SU-DHL-6 (cell line): ENCODE measurements at regions not wholly inside any gene's neighbourhood (a gene's known extent, or its start where the extent isn't known, plus 50 kb on each side); places are given as distances from the start of the nearest gene placed in this dataset.

Source experiments
- H2AFZ ChIP-seq: fragments of 200-600 bp; sonication (generic); 2 replicates; pipeline ENCODE4 v1.6.1; 2014; ENCODE audit warnings: low read depth, mild to moderate bottlenecking, moderate library complexity, mixed read lengths, antibody characterized with exemption, low read length; ENCODE audit not compliant: severe bottlenecking
- H3F3A ChIP-seq: fragments of 200-600 bp; shearing (Covaris generic); 2 replicates; pipeline ENCODE4 v1.6.0; 2016; ENCODE audit warnings: antibody characterized with exemption, mild to moderate bottlenecking; ENCODE audit not compliant: insufficient read depth
- H3K27ac ChIP-seq: fragments of 200-600 bp; sonication (generic); 2 replicates; pipeline ENCODE4 v1.5.1; 2016; ENCODE audit warnings: low read depth, mild to moderate bottlenecking, low read length, moderate library complexity, mixed read lengths
- H3K27me3 ChIP-seq: fragments of 200-600 bp; sonication (generic), shearing (Covaris generic); 2 replicates; pipeline ENCODE4 v1.6.0; 2014; ENCODE audit warnings: mild to moderate bottlenecking, low read length
- H3K36me3 ChIP-seq: fragments of 200-600 bp; sonication (generic); 2 replicates; pipeline ENCODE4 v1.6.1; 2014; ENCODE audit warnings: mild to moderate bottlenecking, low read length, mixed read lengths
- H3K4me2 ChIP-seq: fragments of 300-600, 200-600 bp; shearing (Covaris generic), sonication (generic); 2 replicates; pipeline ENCODE4 v1.6.0; 2014; ENCODE audit warnings: low read length, low read depth, mild to moderate bottlenecking; ENCODE audit not compliant: poor library complexity, severe bottlenecking
- H3K4me3 ChIP-seq: fragments of 200-600 bp; sonication (generic); 2 replicates; pipeline ENCODE4 v1.5.1; 2014; ENCODE audit warnings: antibody characterized with exemption, low read length, mild to moderate bottlenecking, mixed read lengths; ENCODE audit not compliant: insufficient read depth, poor library complexity, severe bottlenecking
- H3K79me2 ChIP-seq: fragments of 200-600 bp; sonication (generic); 2 replicates; pipeline ENCODE4 v1.6.1; 2014; ENCODE audit warnings: mild to moderate bottlenecking, low read length, moderate library complexity; ENCODE audit not compliant: insufficient read depth
- H3K9ac ChIP-seq: fragments of 200-600 bp; sonication (generic); 2 replicates; pipeline ENCODE4 v1.7.0; 2014; ENCODE audit warnings: mild to moderate bottlenecking, low read length
- H3K9me2 ChIP-seq: fragments of 200-600 bp; sonication (generic); replicated peaks from 2 replicates; pipeline ENCODE4 v1.6.1; 2014; ENCODE audit warnings: low read length; ENCODE audit not compliant: insufficient read depth
- H3K9me3 ChIP-seq: fragments of 200-600 bp; sonication (generic); 2 replicates; pipeline ENCODE4 v1.6.1; 2014; ENCODE audit warnings: low read length, mixed read lengths; ENCODE audit not compliant: insufficient read depth
- H4K20me1 ChIP-seq: fragments of 200-600 bp; sonication (generic); 2 replicates; pipeline ENCODE4 v1.6.1; 2014; ENCODE audit warnings: low read depth, mild to moderate bottlenecking, antibody characterized with exemption, low read length, moderate library complexity, mixed read lengths
- CTCF ChIP-seq: fragments of 200-600 bp; sonication (generic); IDR thresholded peaks from one replicate; pipeline ENCODE4 v1.5.1; 2017; ENCODE audit warnings: antibody characterized with exemption, mild to moderate bottlenecking, low read length, moderate library complexity; ENCODE audit not compliant: insufficient read depth, poor library complexity, severe bottlenecking
- EZH2phosphoT487 ChIP-seq: fragments of 200-600 bp; sonication (generic), shearing (Covaris generic); conservative IDR thresholded peaks from 2 replicates; pipeline ENCODE4 v1.6.1; 2018; ENCODE audit warnings: mild to moderate bottlenecking, antibody characterized with exemption, low read length, moderate library complexity, mixed read lengths

- no peak overlapping the region for H3K4me3 ChIP-seq
- no peak overlapping the region for H2AFZ ChIP-seq
- TF ChIP-seq CTCF (no peak), EZH2phosphoT487 (no peak)
Measured at GRCh38 chr9:87068177-87068840, 121.0 kb upstream of the GAS1 start.

GRCh38 chr9:87069690-87070089 lies 122.4 kb upstream of the GAS1 start:
- Histone ChIP-seq H3K36me3 (no peaks in the 10 kb centered on the region), H3K27me3 (no peaks in the 10 kb centered on the region), H3F3A (no peaks in the 10 kb centered on the region), H3K27ac (no peak overlapping the region), H3K4me3 (no peak overlapping the region), H3K9me3 (no peaks in the 10 kb centered on the region), H4K20me1 (no peaks in the 10 kb centered on the region), H3K9ac (no peak overlapping the region), H3K4me2 (no peak overlapping the region), H2AFZ (no peak overlapping the region), H3K79me2 (no peaks in the 10 kb centered on the region), H3K9me2 (no peaks in the 10 kb centered on the region)
- TF ChIP-seq CTCF (no peak), EZH2phosphoT487 (no peak)

More at GRCh38 chr9:87068177-87068840, 121.0 kb upstream of the GAS1 start:
- Histone ChIP-seq H3K27me3 (no peaks in the 10 kb centered on the region), H3F3A (no peaks in the 10 kb centered on the region), H3K9me3 (no peaks in the 10 kb centered on the region), H3K4me2 (no peak overlapping the region), H3K36me3 (no peaks in the 10 kb centered on the region), H4K20me1 (no peaks in the 10 kb centered on the region), H3K9ac (no peak overlapping the region), H3K9me2 (no peaks in the 10 kb centered on the region), H3K79me2 (no peaks in the 10 kb centered on the region), H3K27ac (no peak overlapping the region)

GRCh38 chr9:87070336-87070735 lies 123.0 kb upstream of the GAS1 start:
- H3K9me2 ChIP-seq, result no peaks in the 10 kb centered on the region
- no peaks in the 10 kb centered on the region for H3K27me3 ChIP-seq
- no peaks in the 10 kb centered on the region for H3F3A ChIP-seq
- H4K20me1 ChIP-seq, result no peaks in the 10 kb centered on the region
- H3K9me3 ChIP-seq, result no peaks in the 10 kb centered on the region
- no peak overlapping the region for H3K9ac ChIP-seq
- no peak overlapping the region for H3K4me3 ChIP-seq
- H3K36me3 ChIP-seq, result no peaks in the 10 kb centered on the region
- no peak for TF ChIP-seq EZH2phosphoT487
- no peak for TF ChIP-seq CTCF
- no peaks in the 10 kb centered on the region for H3K79me2 ChIP-seq
- no peak overlapping the region for H2AFZ ChIP-seq
- no peak overlapping the region for H3K4me2 ChIP-seq
- no peak overlapping the region for H3K27ac ChIP-seq
